Neural cell (in vitro differentiated cells): ENCODE measurements at regions not wholly inside any gene's neighbourhood (a gene's known extent, or its start where the extent isn't known, plus 50 kb on each side); places are given as distances from the start of the nearest gene placed in this dataset.
A peak's percentile ranks its signal among the peaks of the same experiment; 100 is the strongest.

Experiments used
- CTCF ChIP-seq: fragments of 450-650 bp; IDR thresholded peaks from 2 replicates; pipeline ENCODE4 v1.5.1; 2014; ENCODE audit warnings: antibody characterized with exemption, mild to moderate bottlenecking, moderate library complexity; ENCODE audit not compliant: poor library complexity, severe bottlenecking
- EP300 ChIP-seq: fragments of 450-650 bp; conservative IDR thresholded peaks from 2 replicates; pipeline ENCODE4 v1.6.1; 2014; ENCODE audit warnings: antibody characterized with exemption, mild to moderate bottlenecking, moderate library complexity; ENCODE audit not compliant: poor library complexity, severe bottlenecking
- EZH2 ChIP-seq: fragments of 200-600, 300-800 bp; shearing (Covaris generic), sonication (generic); IDR thresholded peaks from 2 replicates; pipeline ENCODE4 v1.6.1; 2014; ENCODE audit warnings: antibody characterized with exemption, low read length, borderline replicate concordance, mild to moderate bottlenecking; ENCODE audit not compliant: insufficient read depth, poor library complexity, severe bottlenecking
- MXI1 ChIP-seq: fragments of 450-650 bp; conservative IDR thresholded peaks from 2 replicates; pipeline ENCODE4 v1.6.1; 2014; ENCODE audit warnings: antibody characterized with exemption, mild to moderate bottlenecking; ENCODE audit not compliant: poor library complexity, severe bottlenecking
- POLR2AphosphoS5 ChIP-seq: IDR thresholded peaks from 2 replicates; pipeline ENCODE4 v1.6.1; 2012
- REST ChIP-seq: IDR thresholded peaks from 2 replicates; pipeline ENCODE4 v1.6.1; 2012; ENCODE audit warnings: borderline replicate concordance
- SMC3 ChIP-seq: fragments of 450-650 bp; conservative IDR thresholded peaks from 2 replicates; pipeline ENCODE4 v1.6.1; 2014; ENCODE audit warnings: antibody characterized with exemption, mild to moderate bottlenecking, moderate library complexity; ENCODE audit not compliant: poor library complexity
- TAF1 ChIP-seq: IDR thresholded peaks from 2 replicates; pipeline ENCODE4 v1.6.1; 2012; ENCODE audit warnings: low read depth

GRCh38 chr18:60775978-60776377 lies 403.4 kb upstream of the MC4R start:
- TF ChIP-seq CTCF (no peak), EZH2 (no peak), MXI1 (no peak), EP300 (peak; percentile 52), TAF1 (no peak), POLR2AphosphoS5 (peak; percentile 56), REST (no peak), SMC3 (no peak)
